Stomach (tissue), 8 donors: ENCODE measurements at regions not wholly inside any gene's neighbourhood (a gene's known extent, or its start where the extent isn't known, plus 50 kb on each side); places are given as distances from the start of the nearest gene placed in this dataset.

ENCODE experiments used
- DNase-seq, 2 donors: peaks; one replicate each; pipeline versions ENCODE4 v3.0.0 to v3.0.0-alpha.2; 2013 to 2019
- H3K27ac ChIP-seq, 5 donors: fragments of 200-600 bp in 4 of 5; sonication (generic) in 4 of 5; one replicate each; pipeline ENCODE4 v1.5.1; 2013 to 2019; ENCODE audit warnings: mild to moderate bottlenecking in 1 of 5, moderate library complexity in 1 of 5
- H3K27me3 ChIP-seq, 3 donors: fragments of 200-600 bp; sonication (generic); one replicate each; pipeline ENCODE4 v1.5.1; 2017 to 2019; ENCODE audit warnings: mixed run types in 1 of 3
- H3K36me3 ChIP-seq, 4 donors: fragments of 200-600 bp; sonication (generic); 1 replicate in 3 of 4; 2 replicates in 1 of 4; pipeline ENCODE4 v1.5.1; 2016 to 2019
- H3K4me1 ChIP-seq, 4 donors: fragments of 200-600 bp; sonication (generic); one replicate each; pipeline ENCODE4 v1.5.1; 2016 to 2019
- H3K4me3 ChIP-seq, 4 donors: fragments of 200-600 bp; sonication (generic) in 3 of 4; one replicate each; pipeline ENCODE4 v1.5.1; 2016 to 2019; ENCODE audit warnings: mild to moderate bottlenecking in 1 of 4
- H3K9me3 ChIP-seq, 4 donors: fragments of 200-600 bp; sonication (generic); one replicate each; pipeline ENCODE4 v1.5.1; 2016 to 2019
- EP300 ChIP-seq: sonication (generic); formaldehyde crosslinking; IDR thresholded peaks from one replicate; pipeline ENCODE4 v1.6.1; 2017; ENCODE audit warnings: antibody characterized with exemption
- POLR2A ChIP-seq, 4 donors: fragments of 450-650 bp; IDR thresholded peaks; one replicate each; pipeline ENCODE4 v1.6.1; 2016; ENCODE audit warnings: antibody characterized with exemption in 4 of 4, control low read depth in 2 of 4, mild to moderate bottlenecking in 1 of 4, moderate library complexity in 1 of 4
- POLR2AphosphoS5 ChIP-seq, 3 donors: sonication (generic); formaldehyde crosslinking; IDR thresholded peaks; one replicate each; pipeline ENCODE4 v1.6.1; 2016; ENCODE audit warnings: antibody characterized with exemption in 3 of 3
- WGBS, 5 donors: extraction: QIAGEN DNeasy Blood & Tissue Kit in 3 of 5; methylation state at CpG; one replicate each; pipeline versions ENCODE4 v1.1.5 to v1.1.7; 2013 to 2018; 5-methylcytosine and 5-hydroxymethylcytosine counted together
- intact Hi-C: fragments of 100-400 bp; cut with DNase I; formaldehyde crosslinking; loops from one replicate; pipeline ENCODE4 v1.15.1; 2023; ENCODE audit warnings: low total_unique reads
- TF ChIP-seq, protein P1 (sequence below), 7 experiments: fragments of 450-650 bp in 4 of 7; fragments of 200-600 bp in 3 of 7; sonication (generic) in 3 of 7; IDR thresholded peaks; one replicate each; pipeline ENCODE4 v1.5.1; 2016 to 2019; ENCODE audit warnings: antibody characterized with exemption in 7 of 7, control low read depth in 2 of 7, mild to moderate bottlenecking in 1 of 7
- donor health status: healthy with polysubstance abuse.
- donor health status: Bipolar disorder and iron deficiency.
- donor health status: healthy.

DNA sequence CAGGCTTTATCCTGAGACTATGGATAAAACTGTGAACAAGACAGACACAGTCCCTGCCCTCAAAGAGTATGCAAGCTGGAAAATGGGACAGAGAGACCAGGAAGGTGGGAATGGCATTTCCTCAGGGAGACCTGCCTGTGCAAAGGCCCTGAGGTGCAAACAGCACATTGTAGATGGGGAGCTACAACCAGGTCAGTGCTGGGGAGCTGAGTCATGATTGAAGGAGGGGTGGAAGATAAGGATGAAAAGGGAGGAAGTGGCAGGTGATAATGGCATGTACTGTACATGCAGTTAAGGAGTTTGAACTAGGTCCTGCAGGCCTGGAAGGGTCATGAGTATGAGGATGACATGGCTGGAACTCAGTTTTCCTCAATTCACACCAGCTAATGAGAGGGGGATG, 75.5 kb upstream of the BOD1 start:
- intact Hi-C loops = no loop called here
- TF ChIP-seq EP300 (no peak), POLR2AphosphoS5 (IDR thresholded peaks at IDR 0.05) (no peak), POLR2A (IDR thresholded peaks at IDR 0.05) (no peak)
- TF ChIP-seq, protein P1, sequence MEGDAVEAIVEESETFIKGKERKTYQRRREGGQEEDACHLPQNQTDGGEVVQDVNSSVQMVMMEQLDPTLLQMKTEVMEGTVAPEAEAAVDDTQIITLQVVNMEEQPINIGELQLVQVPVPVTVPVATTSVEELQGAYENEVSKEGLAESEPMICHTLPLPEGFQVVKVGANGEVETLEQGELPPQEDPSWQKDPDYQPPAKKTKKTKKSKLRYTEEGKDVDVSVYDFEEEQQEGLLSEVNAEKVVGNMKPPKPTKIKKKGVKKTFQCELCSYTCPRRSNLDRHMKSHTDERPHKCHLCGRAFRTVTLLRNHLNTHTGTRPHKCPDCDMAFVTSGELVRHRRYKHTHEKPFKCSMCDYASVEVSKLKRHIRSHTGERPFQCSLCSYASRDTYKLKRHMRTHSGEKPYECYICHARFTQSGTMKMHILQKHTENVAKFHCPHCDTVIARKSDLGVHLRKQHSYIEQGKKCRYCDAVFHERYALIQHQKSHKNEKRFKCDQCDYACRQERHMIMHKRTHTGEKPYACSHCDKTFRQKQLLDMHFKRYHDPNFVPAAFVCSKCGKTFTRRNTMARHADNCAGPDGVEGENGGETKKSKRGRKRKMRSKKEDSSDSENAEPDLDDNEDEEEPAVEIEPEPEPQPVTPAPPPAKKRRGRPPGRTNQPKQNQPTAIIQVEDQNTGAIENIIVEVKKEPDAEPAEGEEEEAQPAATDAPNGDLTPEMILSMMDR (IDR thresholded peaks at IDR 0.05) = no peak
- no peak overlapping the region for H3K4me3 ChIP-seq

DNA sequence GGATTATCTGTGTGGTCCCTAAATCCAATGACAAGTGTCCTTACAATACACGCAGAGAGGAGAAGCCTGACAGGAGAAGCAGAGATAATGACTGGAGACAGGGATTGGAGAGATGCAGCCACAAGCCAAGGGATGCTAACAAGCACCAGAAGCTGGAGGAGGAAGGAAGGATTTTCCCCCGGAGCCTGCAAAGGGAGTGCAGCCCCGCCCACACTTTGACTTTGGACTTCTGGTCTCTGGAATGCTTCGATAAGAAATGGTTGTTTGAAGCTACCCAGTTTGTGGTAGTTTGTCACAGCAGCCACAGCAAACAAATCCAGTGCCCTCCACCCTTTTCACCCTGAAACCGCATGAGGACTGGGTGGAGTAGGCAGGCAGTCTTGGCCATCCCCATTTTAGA, 77.2 kb upstream of the BOD1 start:
- WGBS, 5 donors = 43 to 59% (median 48%) methylated on average over 4 to 5 of the region's 5 CpGs
- H3K27me3 ChIP-seq = no peaks in the 10 kb centered on the region
- intact Hi-C loops = no loop called here
- H3K4me3 ChIP-seq = no peak overlapping the region
- H3K36me3 ChIP-seq = no peaks in the 10 kb centered on the region
- peaks cover 1 to 22% (median 14%) of the 10 kb centered on the region in 4 donors for H3K4me1 ChIP-seq
- peak in 1 of 3 donors; percentile 8 for TF ChIP-seq POLR2AphosphoS5 (IDR thresholded peaks at IDR 0.05)
- TF ChIP-seq, protein P1 (IDR thresholded peaks at IDR 0.05) = no peak
- peaks cover 0 to 3% (median 0%) of the 10 kb centered on the region in 4 donors for H3K9me3 ChIP-seq
- peak; percentile 46 to 55 for DNase-seq
- peak overlapping the region in 1 of 5 donors; percentile 15 for H3K27ac ChIP-seq

More for the DNA sequence above, 75.5 kb upstream of the BOD1 start:
- Histone ChIP-seq H3K27ac (peak overlapping the region in 1 of 5 donors; percentile 30), H3K36me3 (no peaks in the 10 kb centered on the region), H3K27me3 (no peaks in the 10 kb centered on the region), H3K4me1 (peaks cover 8 to 29% (median 19%) of the 10 kb centered on the region in 4 donors), H3K9me3 (peaks cover 0 to 3% (median 0%) of the 10 kb centered on the region in 4 donors)
- no peak for DNase-seq

DNA sequence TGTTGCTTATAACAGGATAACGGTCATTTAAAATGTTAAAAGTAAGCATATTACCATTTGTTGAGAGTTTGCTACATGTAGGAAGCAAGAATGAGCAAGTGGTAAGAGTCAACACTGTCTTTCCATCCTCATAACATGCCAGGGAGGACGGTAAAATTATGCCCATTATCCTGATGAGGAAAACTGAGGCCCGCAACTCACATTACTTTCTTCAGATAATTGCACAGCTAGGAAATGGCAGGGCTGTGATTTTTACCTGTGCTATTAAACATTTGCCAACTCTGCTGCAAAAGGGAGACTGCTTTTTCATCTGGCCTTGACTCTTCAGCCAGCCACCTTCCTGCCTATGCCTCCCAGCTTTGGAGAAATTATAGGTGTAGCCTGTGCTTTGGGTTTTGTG, 79.8 kb upstream of the BOD1 start:
- Histone ChIP-seq H3K36me3 (no peaks in the 10 kb centered on the region), H3K9me3 (peaks cover 0 to 3% (median 0%) of the 10 kb centered on the region in 4 donors), H3K27ac (no peak overlapping the region), H3K4me1 (no peaks in the 10 kb centered on the region), H3K4me3 (no peak overlapping the region), H3K27me3 (no peaks in the 10 kb centered on the region)
- intact Hi-C loops = no loop called here
- no peak for DNase-seq
- 92 to 97% (median 95%) methylated on average over 3 of the region's 3 CpGs for WGBS, 5 donors
- TF ChIP-seq, protein P1 (IDR thresholded peaks at IDR 0.05) = no peak
- TF ChIP-seq POLR2A (IDR thresholded peaks at IDR 0.05) = no peak

DNA sequence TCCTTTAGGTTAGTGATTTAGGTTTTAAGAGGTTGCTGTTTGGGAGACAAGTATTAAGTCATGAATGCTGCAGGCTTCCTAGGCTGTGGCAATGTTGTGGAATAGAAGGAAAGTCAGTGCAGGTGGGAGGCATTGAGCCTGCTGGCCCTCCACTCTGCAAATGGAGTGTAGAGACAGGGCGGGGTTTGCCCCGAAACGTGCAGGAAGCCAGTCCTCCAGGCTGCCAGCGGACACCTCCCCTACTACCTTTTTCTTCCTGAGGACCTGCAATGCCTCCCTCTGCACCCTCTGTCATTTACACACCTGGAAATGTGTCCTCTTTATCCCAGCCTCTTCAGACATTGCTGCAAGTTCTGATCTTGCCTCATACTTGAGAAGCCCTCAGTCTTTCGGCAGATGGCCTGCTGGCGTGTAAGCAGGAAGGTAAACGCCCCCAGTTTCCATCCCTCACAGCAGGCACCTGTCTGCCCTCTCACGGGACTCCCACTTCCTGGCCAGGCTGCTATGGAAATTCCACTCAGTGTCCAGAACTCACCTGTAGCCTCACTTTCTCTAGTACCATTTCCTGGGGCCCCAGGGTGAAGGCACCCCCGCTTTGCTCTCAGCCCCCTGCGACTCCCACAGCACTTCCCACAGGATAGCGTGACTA, 81.6 kb upstream of the BOD1 start:
- intact Hi-C loops = no loop called here
- peak; percentile 27 to 52 for DNase-seq
- Histone ChIP-seq H3K9me3 (peaks cover 0 to 3% (median 0%) of the 10 kb centered on the region in 4 donors), H3K4me1 (no peaks in the 10 kb centered on the region), H3K4me3 (no peak overlapping the region), H3K27ac (no peak overlapping the region), H3K27me3 (no peaks in the 10 kb centered on the region), H3K36me3 (no peaks in the 10 kb centered on the region)
- 67 to 74% (median 70%) methylated on average over 11 of the region's 11 CpGs for WGBS, 5 donors
- TF ChIP-seq POLR2A (IDR thresholded peaks at IDR 0.05) = no peak
- no peak for TF ChIP-seq EP300
- TF ChIP-seq, protein P1 (IDR thresholded peaks at IDR 0.05) = no peak
- TF ChIP-seq POLR2AphosphoS5 (IDR thresholded peaks at IDR 0.05) = no peak
